Endodermal cell (in vitro differentiated cells): ENCODE measurements at regions not wholly inside any gene's neighbourhood (a gene's known extent, or its start where the extent isn't known, plus 50 kb on each side); places are given as distances from the start of the nearest gene placed in this dataset.

Source experiments
- DNase-seq: peaks from one replicate; pipeline ENCODE4 v3.0.0-alpha.2; 2017
- H3K27ac ChIP-seq: 2 replicates; pipeline ENCODE4 v1.5.1; 2013; ENCODE audit warnings: mild to moderate bottlenecking, low read depth, low read length, moderate library complexity
- H3K27me3 ChIP-seq: 2 replicates; pipeline ENCODE4 v1.6.1; 2013; ENCODE audit warnings: mild to moderate bottlenecking, low read length, moderate library complexity; ENCODE audit not compliant: insufficient read depth, control insufficient read depth, poor library complexity, severe bottlenecking
- H3K36me3 ChIP-seq: 2 replicates; pipeline ENCODE4 v1.7.0; 2013; ENCODE audit warnings: mild to moderate bottlenecking, low read length, moderate library complexity; ENCODE audit not compliant: control insufficient read depth, insufficient read depth
- H3K4me1 ChIP-seq: one replicate; pipeline ENCODE4 v1.7.0; 2013; ENCODE audit warnings: low read length; ENCODE audit not compliant: control insufficient read depth, insufficient read depth
- H3K4me3 ChIP-seq: 2 replicates; pipeline ENCODE4 v1.5.1; 2013; ENCODE audit warnings: mild to moderate bottlenecking, low read length, moderate library complexity
- H3K9ac ChIP-seq: 2 replicates; pipeline ENCODE4 v1.6.1; 2013; ENCODE audit warnings: mild to moderate bottlenecking, low read length, moderate library complexity; ENCODE audit not compliant: poor library complexity, severe bottlenecking; ENCODE audit errors: extremely low read depth
- H3K9me3 ChIP-seq: 2 replicates; pipeline ENCODE4 v1.6.1; 2013; ENCODE audit warnings: mild to moderate bottlenecking, low read length, moderate library complexity; ENCODE audit not compliant: control insufficient read depth
- H3K27ac Mint-ChIP-seq: 2 replicates; pipeline ENCODE4 v1.8.0; 2020; ENCODE audit warnings: mixed read lengths
- H3K27me3 Mint-ChIP-seq: 2 replicates; pipeline ENCODE4 v1.8.0; 2021; ENCODE audit warnings: mild to moderate bottlenecking, mixed read lengths; ENCODE audit not compliant: insufficient read depth
- H3K36me3 Mint-ChIP-seq: 2 replicates; pipeline ENCODE4 v1.8.0; 2020; ENCODE audit warnings: low read depth, mixed read lengths
- H3K4me1 Mint-ChIP-seq: 2 replicates; pipeline ENCODE4 v1.8.0; 2020; ENCODE audit warnings: mixed read lengths
- H3K4me3 Mint-ChIP-seq: 2 replicates; pipeline ENCODE4 v1.8.0; 2020; ENCODE audit warnings: mild to moderate bottlenecking, moderate library complexity, mixed read lengths
- H3K9me3 Mint-ChIP-seq: 2 replicates; pipeline ENCODE4 v1.8.0; 2020; ENCODE audit warnings: mild to moderate bottlenecking, mixed read lengths
- WGBS, 2 experiments: methylation state at CpG; one replicate each; pipeline versions ENCODE4 v1.1.5 to v1.1.7; 2013; ENCODE audit warnings: missing lambda C conversion rate in 2 of 2, mixed read lengths in 1 of 2; ENCODE audit not compliant: insufficient coverage in 1 of 2, insufficient read length in 1 of 2; 5-methylcytosine and 5-hydroxymethylcytosine counted together
- TF ChIP-seq, protein P1 (sequence below): fragments of 200-600 bp; sonication (generic); conservative IDR thresholded peaks from 2 replicates; pipeline ENCODE4 v1.5.0; 2021; ENCODE audit warnings: antibody characterized with exemption, mild to moderate bottlenecking

DNA sequence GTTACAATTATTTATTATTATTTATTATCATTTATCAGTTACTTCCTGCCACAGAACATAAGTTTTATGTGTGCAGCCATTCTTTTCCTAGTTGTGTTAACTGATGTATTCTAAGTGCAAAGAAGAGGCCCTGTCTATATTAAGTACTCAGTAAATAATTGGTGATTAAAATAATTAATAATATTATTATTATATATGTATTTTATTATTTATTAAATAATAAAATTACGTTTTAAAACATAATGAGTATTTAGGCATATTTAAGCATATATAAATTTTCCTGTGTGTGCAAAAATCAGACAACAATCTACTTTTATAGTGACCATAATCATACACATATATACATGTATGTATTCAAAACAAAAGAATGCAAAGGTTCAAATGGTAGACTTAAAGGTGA lies 1871.6 kb upstream of the IGFBP7 start:
- H3K9ac ChIP-seq: no peak overlapping the region
- H3K4me1 Mint-ChIP-seq: no peaks in the 10 kb centered on the region
- no peak overlapping the region for H3K4me3 Mint-ChIP-seq
- no peak overlapping the region for H3K4me3 ChIP-seq
- H3K27ac Mint-ChIP-seq: no peak overlapping the region
- H3K36me3 ChIP-seq: no peaks in the 10 kb centered on the region
- no CpG with 5 or more reads among the region's 1 CpG for WGBS, 2 experiments
- TF ChIP-seq, protein P1, sequence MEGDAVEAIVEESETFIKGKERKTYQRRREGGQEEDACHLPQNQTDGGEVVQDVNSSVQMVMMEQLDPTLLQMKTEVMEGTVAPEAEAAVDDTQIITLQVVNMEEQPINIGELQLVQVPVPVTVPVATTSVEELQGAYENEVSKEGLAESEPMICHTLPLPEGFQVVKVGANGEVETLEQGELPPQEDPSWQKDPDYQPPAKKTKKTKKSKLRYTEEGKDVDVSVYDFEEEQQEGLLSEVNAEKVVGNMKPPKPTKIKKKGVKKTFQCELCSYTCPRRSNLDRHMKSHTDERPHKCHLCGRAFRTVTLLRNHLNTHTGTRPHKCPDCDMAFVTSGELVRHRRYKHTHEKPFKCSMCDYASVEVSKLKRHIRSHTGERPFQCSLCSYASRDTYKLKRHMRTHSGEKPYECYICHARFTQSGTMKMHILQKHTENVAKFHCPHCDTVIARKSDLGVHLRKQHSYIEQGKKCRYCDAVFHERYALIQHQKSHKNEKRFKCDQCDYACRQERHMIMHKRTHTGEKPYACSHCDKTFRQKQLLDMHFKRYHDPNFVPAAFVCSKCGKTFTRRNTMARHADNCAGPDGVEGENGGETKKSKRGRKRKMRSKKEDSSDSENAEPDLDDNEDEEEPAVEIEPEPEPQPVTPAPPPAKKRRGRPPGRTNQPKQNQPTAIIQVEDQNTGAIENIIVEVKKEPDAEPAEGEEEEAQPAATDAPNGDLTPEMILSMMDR: no peak
- no peaks in the 10 kb centered on the region for H3K9me3 Mint-ChIP-seq
- H3K27me3 ChIP-seq: no peaks in the 10 kb centered on the region
- H3K9me3 ChIP-seq: no peaks in the 10 kb centered on the region
- no peaks in the 10 kb centered on the region for H3K27me3 Mint-ChIP-seq
- no peak overlapping the region for H3K27ac ChIP-seq
- no peak for DNase-seq
- no peaks in the 10 kb centered on the region for H3K36me3 Mint-ChIP-seq
- H3K4me1 ChIP-seq: no peaks in the 10 kb centered on the region

DNA sequence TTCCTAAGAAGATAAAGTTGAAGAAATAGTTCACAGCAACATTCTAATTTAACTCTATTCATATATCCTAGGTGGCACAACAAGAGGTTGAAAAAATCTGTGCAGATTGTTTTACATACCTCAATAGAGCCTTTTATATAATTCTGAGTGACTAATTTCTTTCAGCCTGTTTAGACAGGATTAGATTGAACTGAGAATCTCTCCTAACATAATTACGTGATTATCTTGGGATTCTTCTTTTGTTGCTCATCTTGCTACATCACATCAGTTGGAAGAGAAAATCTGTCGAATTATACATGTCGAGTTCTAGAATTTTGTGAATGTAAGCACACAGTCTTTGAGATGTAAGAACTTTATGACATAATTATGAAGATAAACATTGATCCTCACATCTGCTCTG lies 1873.7 kb upstream of the IGFBP7 start:
- H3K27me3 ChIP-seq: no peaks in the 10 kb centered on the region
- H3K27ac Mint-ChIP-seq: no peak overlapping the region
- H3K9me3 ChIP-seq: no peaks in the 10 kb centered on the region
- H3K9ac ChIP-seq: no peak overlapping the region
- H3K27me3 Mint-ChIP-seq: no peaks in the 10 kb centered on the region
- H3K27ac ChIP-seq: no peak overlapping the region
- H3K4me3 ChIP-seq: no peak overlapping the region
- WGBS, 2 experiments: 94 to 100% methylated on average over 2 to 3 of the region's 3 CpGs
- TF ChIP-seq, protein P1: no peak
- no peaks in the 10 kb centered on the region for H3K4me1 ChIP-seq
- H3K36me3 ChIP-seq: no peaks in the 10 kb centered on the region
- H3K36me3 Mint-ChIP-seq: no peaks in the 10 kb centered on the region
- no peaks in the 10 kb centered on the region for H3K4me1 Mint-ChIP-seq
- no peaks in the 10 kb centered on the region for H3K9me3 Mint-ChIP-seq
- DNase-seq: no peak
- no peak overlapping the region for H3K4me3 Mint-ChIP-seq

DNA sequence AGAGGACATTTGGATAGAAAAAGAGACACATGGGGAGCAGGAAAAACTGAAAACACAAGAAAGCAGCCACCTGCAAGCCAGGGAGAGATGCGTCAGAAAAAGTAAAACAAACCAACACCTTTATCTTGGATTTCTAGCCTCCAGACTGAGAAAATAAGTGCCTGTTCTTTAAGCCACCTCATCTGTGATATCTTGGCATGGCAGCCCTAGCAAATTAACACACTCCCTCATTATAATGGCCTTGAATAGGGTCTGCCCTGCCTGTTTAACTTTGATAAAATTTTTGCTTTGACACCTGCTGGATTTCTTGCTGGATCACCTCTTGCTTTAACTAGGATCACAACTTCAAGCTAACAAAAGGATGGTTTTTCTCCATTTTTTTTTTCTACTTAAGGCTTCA lies 1892.0 kb upstream of the IGFBP7 start:
- H3K36me3 Mint-ChIP-seq: no peaks in the 10 kb centered on the region
- TF ChIP-seq, protein P1: no peak
- Histone ChIP-seq H3K27ac (no peak overlapping the region), H3K36me3 (no peaks in the 10 kb centered on the region), H3K9ac (no peak overlapping the region), H3K9me3 (no peaks in the 10 kb centered on the region), H3K4me3 (no peak overlapping the region), H3K4me1 (peaks cover 11% of the 10 kb centered on the region), H3K27me3 (no peaks in the 10 kb centered on the region)
- H3K27ac Mint-ChIP-seq: no peak overlapping the region
- H3K9me3 Mint-ChIP-seq: no peaks in the 10 kb centered on the region
- H3K27me3 Mint-ChIP-seq: no peaks in the 10 kb centered on the region
- DNase-seq: no peak
- H3K4me1 Mint-ChIP-seq: peaks cover 11% of the 10 kb centered on the region
- no peak overlapping the region for H3K4me3 Mint-ChIP-seq
- 77 to 83% methylated on average over 1 of the region's 1 CpG for WGBS, 2 experiments
